Mesenchymal stem cell (in vitro differentiated cells and primary cell): ENCODE measurements at regions not wholly inside any gene's neighbourhood (a gene's known extent, or its start where the extent isn't known, plus 50 kb on each side); places are given as distances from the start of the nearest gene placed in this dataset.

Experiments used
- DNase-seq: peaks from one replicate; pipeline ENCODE4 v3.0.0-alpha.2; 2013
- H2AFZ ChIP-seq: one replicate; pipeline ENCODE4 v1.6.1; 2013; ENCODE audit warnings: low read depth, mild to moderate bottlenecking, control low read depth, inconsistent platforms, low read length, moderate library complexity
- H2AK5ac ChIP-seq: 2 replicates; pipeline ENCODE4 v1.6.1; 2013; ENCODE audit warnings: low read length, moderate library complexity, mild to moderate bottlenecking, inconsistent platforms; ENCODE audit not compliant: severe bottlenecking
- H2BK120ac ChIP-seq: one replicate; pipeline ENCODE4 v1.6.1; 2013; ENCODE audit warnings: low read depth, mild to moderate bottlenecking, inconsistent platforms, low read length, moderate library complexity
- H2BK12ac ChIP-seq, 2 experiments: one replicate each; pipeline ENCODE4 v1.6.1; 2013; ENCODE audit warnings: inconsistent platforms in 2 of 2, low read length in 2 of 2, mild to moderate bottlenecking in 2 of 2, moderate library complexity in 2 of 2, control low read depth in 1 of 2
- H2BK15ac ChIP-seq: one replicate; pipeline ENCODE4 v1.6.1; 2013; ENCODE audit warnings: mild to moderate bottlenecking, low read depth, inconsistent platforms; ENCODE audit not compliant: poor library complexity, severe bottlenecking
- H2BK5ac ChIP-seq: 2 replicates; pipeline ENCODE4 v1.6.1; 2013; ENCODE audit warnings: low read depth, mild to moderate bottlenecking, low read length, control low read depth, inconsistent platforms; ENCODE audit not compliant: poor library complexity, severe bottlenecking
- H3K14ac ChIP-seq, 2 experiments: one replicate each; pipeline ENCODE4 v1.6.1; 2013; ENCODE audit warnings: inconsistent platforms in 2 of 2, low read length in 2 of 2, control low read depth in 1 of 2, mild to moderate bottlenecking in 1 of 2, moderate library complexity in 1 of 2
- H3K18ac ChIP-seq, 2 experiments: one replicate each; pipeline ENCODE4 v1.6.1; 2013; ENCODE audit warnings: inconsistent platforms in 2 of 2, low read length in 2 of 2, control low read depth in 1 of 2, low read depth in 1 of 2, mild to moderate bottlenecking in 1 of 2
- H3K23ac ChIP-seq, 2 experiments: one replicate each; pipeline ENCODE4 v1.6.1; 2013; ENCODE audit warnings: inconsistent platforms in 2 of 2, low read length in 2 of 2, mild to moderate bottlenecking in 2 of 2, moderate library complexity in 2 of 2, control low read depth in 1 of 2
- H3K27ac ChIP-seq: 2 replicates; pipeline ENCODE4 v1.5.1; 2013; ENCODE audit warnings: mild to moderate bottlenecking, moderate library complexity, low read length, control low read depth, inconsistent platforms; ENCODE audit not compliant: poor library complexity, severe bottlenecking
- H3K27me3 ChIP-seq, 2 experiments: 2 replicates each; pipeline versions ENCODE4 v1.6.1 to v1.7.0; 2013; ENCODE audit warnings: low read length in 2 of 2, mild to moderate bottlenecking in 2 of 2, moderate library complexity in 2 of 2, control low read depth in 1 of 2, inconsistent platforms in 1 of 2; ENCODE audit not compliant: control insufficient read depth in 1 of 2, insufficient read depth in 1 of 2
- H3K36me3 ChIP-seq, 2 experiments: 2 replicates each; pipeline versions ENCODE4 v1.6.1 to v1.7.0; 2013; ENCODE audit warnings: low read length in 2 of 2, control low read depth in 1 of 2, inconsistent platforms in 1 of 2, low read depth in 1 of 2, mild to moderate bottlenecking in 1 of 2; ENCODE audit not compliant: insufficient read depth in 2 of 2, control insufficient read depth in 1 of 2
- H3K4ac ChIP-seq, 2 experiments: one replicate each; pipeline ENCODE4 v1.6.1; 2013; ENCODE audit warnings: inconsistent platforms in 2 of 2, low read length in 2 of 2, mild to moderate bottlenecking in 2 of 2, moderate library complexity in 2 of 2, control low read depth in 1 of 2, low read depth in 1 of 2
- H3K4me1 ChIP-seq: 2 replicates; pipeline ENCODE4 v1.6.1; 2013; ENCODE audit warnings: low read depth, low read length, control low read depth; ENCODE audit not compliant: control insufficient read depth, insufficient read depth
- H3K4me2 ChIP-seq: 2 replicates; pipeline ENCODE4 v1.6.1; 2013; ENCODE audit warnings: low read length, mild to moderate bottlenecking, inconsistent platforms; ENCODE audit not compliant: poor library complexity, severe bottlenecking
- H3K4me3 ChIP-seq, 2 experiments: 2 replicates each; pipeline versions ENCODE4 v1.5.1 to v1.7.0; 2013; ENCODE audit warnings: low read length in 2 of 2, mild to moderate bottlenecking in 2 of 2, control low read depth in 1 of 2, low read depth in 1 of 2; ENCODE audit not compliant: insufficient read depth in 1 of 2
- H3K79me1 ChIP-seq: replicated peaks from 2 replicates; pipeline ENCODE4 v1.6.1; 2013; ENCODE audit warnings: mild to moderate bottlenecking, control low read depth, low read length, inconsistent platforms; ENCODE audit not compliant: poor library complexity, severe bottlenecking
- H3K9ac ChIP-seq: 2 replicates; pipeline ENCODE4 v1.7.0; 2013; ENCODE audit warnings: mild to moderate bottlenecking, low read length, moderate library complexity
- H3K9me3 ChIP-seq: 2 replicates; pipeline ENCODE4 v1.7.0; 2013; ENCODE audit warnings: mild to moderate bottlenecking, low read length; ENCODE audit not compliant: control insufficient read depth
- H4K8ac ChIP-seq: one replicate; pipeline ENCODE4 v1.6.1; 2013; ENCODE audit warnings: inconsistent platforms, mild to moderate bottlenecking, low read length, moderate library complexity
- H4K91ac ChIP-seq: one replicate; pipeline ENCODE4 v1.6.1; 2013; ENCODE audit warnings: mild to moderate bottlenecking, low read length, inconsistent platforms
- WGBS: methylation state at CpG from one replicate; pipeline ENCODE4 v1.1.7; 2013; ENCODE audit warnings: mixed read lengths; 5-methylcytosine and 5-hydroxymethylcytosine counted together

DNA sequence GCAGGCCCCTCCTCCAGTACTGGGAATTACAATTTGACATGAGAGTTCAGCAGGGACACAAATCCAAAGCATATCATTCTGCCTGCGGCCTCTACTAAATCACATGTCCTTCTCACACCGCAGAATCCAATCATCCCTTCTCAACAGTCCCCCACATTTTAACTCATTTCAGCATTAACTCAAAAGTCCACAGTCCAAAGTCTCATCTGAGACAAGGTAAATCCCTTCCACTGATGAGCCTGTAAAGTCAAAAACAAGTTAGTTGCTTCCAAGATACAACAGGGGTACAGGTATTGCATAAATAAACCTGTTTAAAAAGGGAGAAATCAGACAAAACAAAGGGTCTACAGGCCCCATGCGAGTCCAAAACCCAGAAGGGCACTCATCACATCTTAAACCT is 64.0 kb downstream of the EBNA1BP2 start:
- Histone ChIP-seq H4K91ac (no peak overlapping the region), H3K4ac (no peak overlapping the region), H3K27ac (no peak overlapping the region), H3K79me1 (no peaks in the 10 kb centered on the region), H3K23ac (no peak overlapping the region), H3K9ac (no peak overlapping the region), H3K4me3 (no peak overlapping the region), H3K27me3 (peaks cover 0 to 4% of the 10 kb centered on the region in 2 experiments), H2BK5ac (no peak overlapping the region), H2BK12ac (no peak overlapping the region), H2AK5ac (no peak overlapping the region), H2BK120ac (no peak overlapping the region), H3K9me3 (peaks cover 6% of the 10 kb centered on the region), H3K14ac (no peak overlapping the region), H3K36me3 (no peaks in the 10 kb centered on the region), H3K18ac (no peak overlapping the region), H2AFZ (no peak overlapping the region), H4K8ac (no peak overlapping the region), H3K4me1 (no peaks in the 10 kb centered on the region), H3K4me2 (no peak overlapping the region), H2BK15ac (no peak overlapping the region)
- 84% methylated on average over 3 of the region's 3 CpGs for WGBS
- no peak for DNase-seq

DNA sequence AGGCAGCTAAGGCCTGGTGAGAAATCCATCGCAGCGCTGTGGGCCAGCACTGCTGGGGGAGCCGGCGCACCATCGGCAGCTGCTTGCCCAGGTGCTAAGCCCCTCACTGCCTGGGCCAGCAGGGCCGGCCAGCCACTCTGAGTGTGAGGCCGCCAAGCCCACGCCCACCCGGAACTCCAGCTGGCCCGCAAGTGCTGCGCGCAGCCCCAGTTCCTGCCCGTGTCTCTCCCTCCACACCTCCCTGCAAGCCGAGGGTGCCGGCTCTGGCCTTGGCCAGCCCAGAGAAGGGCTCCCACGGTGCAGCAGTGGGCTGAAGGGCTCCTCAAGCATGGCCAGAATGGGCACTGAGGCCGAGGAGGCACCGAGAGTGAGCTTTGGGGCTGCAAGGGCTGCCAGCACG is 64.4 kb downstream of the EBNA1BP2 start:
- Histone ChIP-seq H2BK5ac (no peak overlapping the region), H2BK12ac (no peak overlapping the region), H4K8ac (no peak overlapping the region), H3K4ac (no peak overlapping the region), H3K4me2 (no peak overlapping the region), H2BK120ac (no peak overlapping the region), H3K36me3 (no peaks in the 10 kb centered on the region), H3K14ac (peak overlapping the region in 1 of 2 experiments; percentile 36), H3K4me1 (no peaks in the 10 kb centered on the region), H3K9ac (no peak overlapping the region), H3K23ac (no peak overlapping the region), H2AFZ (no peak overlapping the region), H2AK5ac (no peak overlapping the region), H3K79me1 (no peaks in the 10 kb centered on the region), H3K9me3 (peaks cover 6% of the 10 kb centered on the region), H3K4me3 (no peak overlapping the region), H3K27me3 (peaks cover 0 to 4% of the 10 kb centered on the region in 2 experiments), H3K18ac (no peak overlapping the region), H2BK15ac (no peak overlapping the region), H3K27ac (no peak overlapping the region), H4K91ac (no peak overlapping the region)
- 92% methylated on average over 19 of the region's 19 CpGs for WGBS
- no peak for DNase-seq

DNA sequence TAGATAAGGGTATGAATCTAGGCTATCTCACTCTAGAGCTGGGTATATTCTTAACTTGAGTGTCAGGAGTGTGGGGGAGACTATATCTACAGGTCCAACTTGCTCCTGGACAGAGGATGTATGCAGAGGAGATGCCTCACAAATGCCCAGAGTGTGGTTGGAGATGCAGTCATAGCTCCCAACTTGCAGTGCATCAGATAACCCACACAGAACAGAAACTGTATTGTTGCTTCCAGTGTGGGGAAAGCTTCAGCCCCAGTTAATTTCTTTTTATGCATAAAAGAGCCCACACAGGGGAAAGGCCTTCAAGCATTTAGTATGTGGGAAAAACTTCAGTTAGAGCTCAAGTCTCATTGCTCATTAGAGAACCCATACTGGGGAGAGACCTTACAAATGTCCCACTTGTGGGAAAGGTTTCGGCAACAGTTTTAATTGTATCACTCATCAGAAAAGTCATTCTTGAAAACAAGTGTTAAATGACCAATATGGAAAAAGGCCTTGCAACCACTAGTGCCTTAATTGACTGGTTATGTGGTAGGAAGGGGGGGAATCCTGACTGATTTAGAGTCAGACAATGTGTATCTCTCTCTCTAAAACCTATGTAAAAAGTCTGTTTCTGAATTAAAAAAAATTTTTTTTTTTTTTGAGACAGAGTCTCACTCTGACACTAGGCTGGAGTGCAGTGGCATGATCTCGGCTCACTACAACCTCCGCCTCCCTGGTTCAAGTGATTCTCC is 67.9 kb downstream of the EBNA1BP2 start:
- Histone ChIP-seq H3K4me3 (no peak overlapping the region), H2AFZ (no peak overlapping the region), H3K4me2 (no peak overlapping the region), H4K91ac (no peak overlapping the region), H3K18ac (no peak overlapping the region), H4K8ac (no peak overlapping the region), H3K79me1 (no peaks in the 10 kb centered on the region), H3K27me3 (no peaks in the 10 kb centered on the region), H2BK120ac (no peak overlapping the region), H3K23ac (no peak overlapping the region), H3K4me1 (peaks cover 5% of the 10 kb centered on the region), H3K9me3 (peaks cover 6% of the 10 kb centered on the region), H3K36me3 (no peaks in the 10 kb centered on the region), H2BK12ac (no peak overlapping the region), H3K27ac (no peak overlapping the region), H3K9ac (no peak overlapping the region), H2AK5ac (no peak overlapping the region), H3K14ac (no peak overlapping the region), H2BK15ac (no peak overlapping the region), H3K4ac (no peak overlapping the region), H2BK5ac (no peak overlapping the region)
- no peak for DNase-seq
- 100% methylated on average over 2 of the region's 3 CpGs for WGBS

DNA sequence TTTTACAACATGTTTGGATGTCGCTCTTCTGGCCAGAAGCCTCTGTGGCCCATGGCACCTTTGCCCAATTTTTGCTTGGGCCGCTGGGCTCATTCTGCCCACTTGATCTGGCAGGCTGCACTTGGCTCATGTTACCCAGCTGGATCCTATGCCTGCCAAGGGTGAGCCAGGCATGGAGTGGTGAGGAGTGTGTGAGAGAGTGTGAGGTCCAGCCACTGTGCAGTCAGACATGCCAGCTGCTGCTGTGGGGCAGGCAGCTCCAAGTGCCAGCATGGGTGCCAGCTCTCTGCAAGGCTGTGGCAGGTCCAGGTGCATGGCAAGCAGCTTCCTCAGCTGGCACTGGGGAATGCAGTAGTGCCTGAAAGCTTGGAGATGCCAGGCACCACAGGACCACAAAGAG is 71.0 kb downstream of the EBNA1BP2 start:
- 91% methylated on average over 2 of the region's 2 CpGs for WGBS
- no peak for DNase-seq
- Histone ChIP-seq H4K8ac (no peak overlapping the region), H3K9ac (no peak overlapping the region), H3K36me3 (no peaks in the 10 kb centered on the region), H3K23ac (no peak overlapping the region), H2BK12ac (no peak overlapping the region), H2BK5ac (no peak overlapping the region), H3K4ac (no peak overlapping the region), H2BK120ac (no peak overlapping the region), H3K9me3 (peaks cover 6% of the 10 kb centered on the region), H3K14ac (no peak overlapping the region), H3K79me1 (no peaks in the 10 kb centered on the region), H4K91ac (no peak overlapping the region), H3K4me1 (peaks cover 5% of the 10 kb centered on the region), H3K4me2 (no peak overlapping the region), H3K18ac (no peak overlapping the region), H2AK5ac (no peak overlapping the region), H2AFZ (no peak overlapping the region), H2BK15ac (no peak overlapping the region), H3K27me3 (no peaks in the 10 kb centered on the region), H3K27ac (no peak overlapping the region), H3K4me3 (no peak overlapping the region)
